Neutrophil (primary cell): ENCODE measurements at regions not wholly inside any gene's neighbourhood (a gene's known extent, or its start where the extent isn't known, plus 50 kb on each side); places are given as distances from the start of the nearest gene placed in this dataset.

Source experiments
- H3K27ac ChIP-seq: fragments of 200-600 bp; sonication (generic); 2 replicates; pipeline ENCODE4 v1.5.1; 2016; ENCODE audit warnings: mild to moderate bottlenecking, moderate library complexity
- H3K27me3 ChIP-seq: fragments of 200-600 bp; sonication (generic); 2 replicates; pipeline ENCODE4 v1.6.0; 2016; ENCODE audit warnings: mild to moderate bottlenecking
- H3K36me3 ChIP-seq: fragments of 200-600 bp; sonication (generic); 2 replicates; pipeline ENCODE4 v1.5.1; 2017
- H3K4me1 ChIP-seq, 2 experiments: fragments of 200-600 bp in 1 of 2; sonication (generic) in 1 of 2; 1 replicate in 1 of 2; 2 replicates in 1 of 2; pipeline versions ENCODE4 v1.5.1 to v1.6.1; 2013 to 2016; ENCODE audit warnings: low read depth in 1 of 2, low read length in 1 of 2, mild to moderate bottlenecking in 1 of 2, moderate library complexity in 1 of 2; ENCODE audit not compliant: control insufficient read depth in 1 of 2, insufficient read depth in 1 of 2
- H3K4me3 ChIP-seq, 2 experiments: fragments of 200-600 bp in 1 of 2; sonication (generic) in 1 of 2; 1 replicate in 1 of 2; 2 replicates in 1 of 2; pipeline ENCODE4 v1.5.1; 2013 to 2016; ENCODE audit warnings: low read depth in 1 of 2, low read length in 1 of 2, mild to moderate bottlenecking in 1 of 2, moderate library complexity in 1 of 2
- H3K9me3 ChIP-seq: fragments of 200-600 bp; sonication (generic); 2 replicates; pipeline ENCODE4 v1.5.1; 2016
- CTCF ChIP-seq: fragments of 200-600 bp; sonication (generic); IDR thresholded peaks from 2 replicates; pipeline ENCODE4 v1.5.1; 2016; ENCODE audit warnings: antibody characterized with exemption

- TF ChIP-seq CTCF = no peak
- no peak overlapping the region for H3K27ac ChIP-seq
- H3K4me1 ChIP-seq = no peaks in the 10 kb centered on the region
- H3K27me3 ChIP-seq = no peaks in the 10 kb centered on the region
- H3K9me3 ChIP-seq = no peaks in the 10 kb centered on the region
- H3K36me3 ChIP-seq = no peaks in the 10 kb centered on the region
- H3K4me3 ChIP-seq = no peak overlapping the region
These were observed 165.3 kb upstream of the DYNLRB2 start for GRCh38 chr16:80375513-80375912.

GRCh38 chr16:80372341-80372740, 168.5 kb upstream of the DYNLRB2 start:
- Histone ChIP-seq H3K27me3 (no peaks in the 10 kb centered on the region), H3K9me3 (no peaks in the 10 kb centered on the region), H3K36me3 (no peaks in the 10 kb centered on the region), H3K27ac (no peak overlapping the region), H3K4me1 (no peaks in the 10 kb centered on the region), H3K4me3 (no peak overlapping the region)
- no peak for TF ChIP-seq CTCF

GRCh38 chr16:80369138-80369958, 171.4 kb upstream of the DYNLRB2 start:
- Histone ChIP-seq H3K9me3 (no peaks in the 10 kb centered on the region), H3K27ac (no peak overlapping the region), H3K4me1 (no peaks in the 10 kb centered on the region), H3K4me3 (no peak overlapping the region), H3K36me3 (no peaks in the 10 kb centered on the region), H3K27me3 (no peaks in the 10 kb centered on the region)
- no peak for TF ChIP-seq CTCF

GRCh38 chr16:80367037-80367658, 173.6 kb upstream of the DYNLRB2 start:
- Histone ChIP-seq H3K36me3 (no peaks in the 10 kb centered on the region), H3K27ac (no peak overlapping the region), H3K4me3 (no peak overlapping the region), H3K9me3 (no peaks in the 10 kb centered on the region), H3K4me1 (no peaks in the 10 kb centered on the region), H3K27me3 (no peaks in the 10 kb centered on the region)
- TF ChIP-seq CTCF = no peak

- no peak overlapping the region for H3K27ac ChIP-seq
- no peaks in the 10 kb centered on the region for H3K36me3 ChIP-seq
- TF ChIP-seq CTCF = no peak
- H3K9me3 ChIP-seq = no peaks in the 10 kb centered on the region
- H3K27me3 ChIP-seq = no peaks in the 10 kb centered on the region
- H3K4me3 ChIP-seq = no peak overlapping the region
- no peaks in the 10 kb centered on the region for H3K4me1 ChIP-seq
These were observed 174.8 kb upstream of the DYNLRB2 start for GRCh38 chr16:80366023-80366422.
